ENCODE measurements at regions not wholly inside any gene's neighbourhood (a gene's known extent, or its start where the extent isn't known, plus 50 kb on each side); places are given as distances from the start of the nearest gene placed in this dataset.

GRCh38 chr5:144060598-144060997 is 109.9 kb downstream of the YIPF5 start:
- Histone ChIP-seq H3K36me3 (ENCODE audit: control insufficient read depth, insufficient read depth, low read length) (no peaks in the 10 kb centered on the region), H3K4me3 (ENCODE audit: low read depth, low read length) (no peak overlapping the region), H3K27me3 (ENCODE audit: control insufficient read depth, insufficient read depth, low read length) (no peaks in the 10 kb centered on the region)
- peak; percentile 89 for DNase-seq (ENCODE audit: low read depth)
- TF ChIP-seq CTCF (IDR thresholded peaks at IDR 0.05; ENCODE audit: insufficient read depth, low read length, severe bottlenecking): no peak
- no peak for FAIRE-seq

- Histone ChIP-seq H3K4me3 (ENCODE audit: low read depth, low read length) (no peak overlapping the region), H3K27me3 (ENCODE audit: control insufficient read depth, insufficient read depth, low read length) (no peaks in the 10 kb centered on the region), H3K36me3 (ENCODE audit: control insufficient read depth, insufficient read depth, low read length) (no peaks in the 10 kb centered on the region)
- no peak for FAIRE-seq
- no peak for TF ChIP-seq CTCF (IDR thresholded peaks at IDR 0.05; ENCODE audit: insufficient read depth, low read length, severe bottlenecking)
- DNase-seq (ENCODE audit: low read depth): no peak
Measured at GRCh38 chr5:144065786-144066185, 104.7 kb downstream of the YIPF5 start.

GRCh38 chr5:144072518-144072927 is 97.9 kb downstream of the YIPF5 start:
- no peak overlapping the region for H3K4me3 ChIP-seq (ENCODE audit: low read depth, low read length)
- DNase-seq (ENCODE audit: low read depth) (peak; percentile 86), FAIRE-seq (no peak)
- TF ChIP-seq CTCF (IDR thresholded peaks at IDR 0.05; ENCODE audit: insufficient read depth, low read length, severe bottlenecking): no peak
- H3K36me3 ChIP-seq (ENCODE audit: control insufficient read depth, insufficient read depth, low read length): no peaks in the 10 kb centered on the region
- H3K27me3 ChIP-seq (ENCODE audit: control insufficient read depth, insufficient read depth, low read length): no peaks in the 10 kb centered on the region

- no peak for TF ChIP-seq CTCF (IDR thresholded peaks at IDR 0.05; ENCODE audit: insufficient read depth, low read length, severe bottlenecking)
- Histone ChIP-seq H3K4me3 (ENCODE audit: low read depth, low read length) (no peak overlapping the region), H3K27me3 (ENCODE audit: control insufficient read depth, insufficient read depth, low read length) (no peaks in the 10 kb centered on the region), H3K36me3 (ENCODE audit: control insufficient read depth, insufficient read depth, low read length) (no peaks in the 10 kb centered on the region)
- no peak for DNase-seq (ENCODE audit: low read depth)
- FAIRE-seq: no peak
Measured at GRCh38 chr5:144076521-144077083, 93.9 kb downstream of the YIPF5 start.

GRCh38 chr5:144083185-144083584 is 87.3 kb downstream of the YIPF5 start:
- Histone ChIP-seq H3K36me3 (ENCODE audit: control insufficient read depth, insufficient read depth, low read length) (no peaks in the 10 kb centered on the region), H3K4me3 (ENCODE audit: low read depth, low read length) (no peak overlapping the region), H3K27me3 (ENCODE audit: control insufficient read depth, insufficient read depth, low read length) (no peaks in the 10 kb centered on the region)
- TF ChIP-seq CTCF (IDR thresholded peaks at IDR 0.05; ENCODE audit: insufficient read depth, low read length, severe bottlenecking): no peak
- FAIRE-seq: no peak
- DNase-seq (ENCODE audit: low read depth): no peak

- FAIRE-seq: no peak
Measured at GRCh38 chr5:144084971-144085370, 85.5 kb downstream of the YIPF5 start.

More at GRCh38 chr5:144084971-144085370, 85.5 kb downstream of the YIPF5 start:
- Histone ChIP-seq H3K36me3 (ENCODE audit: control insufficient read depth, insufficient read depth, low read length) (no peaks in the 10 kb centered on the region), H3K27me3 (ENCODE audit: control insufficient read depth, insufficient read depth, low read length) (no peaks in the 10 kb centered on the region), H3K4me3 (ENCODE audit: low read depth, low read length) (no peak overlapping the region)
- DNase-seq (ENCODE audit: low read depth): no peak
- no peak for TF ChIP-seq CTCF (IDR thresholded peaks at IDR 0.05; ENCODE audit: insufficient read depth, low read length, severe bottlenecking)
